GM19395 (cell line): ENCODE measurements at regions not wholly inside any gene's neighbourhood (a gene's known extent, or its start where the extent isn't known, plus 50 kb on each side); places are given as distances from the start of the nearest gene placed in this dataset.

ENCODE experiments used
- ATAC-seq: cut with Tn5 transposase; IDR thresholded peaks from one replicate; pipeline ENCODE4 v1.9.1; 2021; ENCODE audit warnings: mild to moderate bottlenecking, moderate library complexity; ENCODE audit not compliant: unreplicated experiment

- no peak for ATAC-seq
These were observed 236.3 kb downstream of the SEC14L1 start for GRCh38 chr17:77376795-77377709.

DNA sequence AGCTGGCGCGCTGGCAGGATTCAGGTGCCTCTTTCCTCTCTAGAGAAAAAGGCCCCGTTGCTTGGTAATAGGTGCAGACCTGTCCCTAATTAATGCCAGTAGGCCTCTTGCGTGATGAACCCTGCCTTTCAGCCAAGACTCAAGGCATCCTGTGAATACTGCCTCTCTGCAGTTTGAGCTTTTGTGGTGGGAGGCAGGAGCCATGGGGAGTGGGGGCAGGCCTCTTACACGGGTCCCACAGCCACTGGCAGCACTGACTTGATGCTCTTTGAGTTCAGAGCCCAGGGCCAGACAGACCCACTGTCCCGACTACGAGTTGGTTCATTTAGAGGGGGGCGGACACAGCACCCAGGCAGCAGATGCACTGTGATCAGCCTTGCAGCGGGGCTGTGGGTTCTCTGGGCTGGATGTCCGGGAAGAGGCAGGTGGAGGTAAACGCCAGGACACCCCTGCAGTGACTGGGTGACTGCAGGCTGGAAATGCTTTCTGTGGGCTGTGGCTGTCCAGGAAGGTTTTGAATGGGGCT is 237.0 kb downstream of the SEC14L1 start:
- ATAC-seq = no peak

- no peak for ATAC-seq
These were observed 237.7 kb downstream of the SEC14L1 start for GRCh38 chr17:77378318-77379064.

DNA sequence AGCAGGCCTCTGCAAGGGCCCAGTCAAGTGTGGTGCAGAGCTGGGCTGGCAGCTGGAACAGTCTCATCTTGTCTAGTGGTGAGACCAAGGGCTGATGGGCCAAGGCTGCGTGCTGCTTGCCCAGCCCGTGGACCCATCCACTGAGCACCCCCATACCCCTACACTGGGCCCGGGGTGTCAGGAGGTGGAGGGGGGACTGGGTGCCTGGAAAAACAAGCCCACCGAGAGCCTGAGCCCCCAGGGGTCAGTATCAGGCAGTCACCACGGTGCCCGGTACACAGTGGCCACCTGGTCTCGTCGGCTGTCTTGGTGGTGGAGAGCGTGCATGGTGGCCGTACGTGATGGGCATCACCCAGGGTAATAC is 238.3 kb downstream of the SEC14L1 start:
- ATAC-seq = no peak

- no peak for ATAC-seq
These were observed 239.1 kb downstream of the SEC14L1 start for GRCh38 chr17:77379832-77380231.

GRCh38 chr17:77380395-77381184 is 239.8 kb downstream of the SEC14L1 start:
- no peak for ATAC-seq

DNA sequence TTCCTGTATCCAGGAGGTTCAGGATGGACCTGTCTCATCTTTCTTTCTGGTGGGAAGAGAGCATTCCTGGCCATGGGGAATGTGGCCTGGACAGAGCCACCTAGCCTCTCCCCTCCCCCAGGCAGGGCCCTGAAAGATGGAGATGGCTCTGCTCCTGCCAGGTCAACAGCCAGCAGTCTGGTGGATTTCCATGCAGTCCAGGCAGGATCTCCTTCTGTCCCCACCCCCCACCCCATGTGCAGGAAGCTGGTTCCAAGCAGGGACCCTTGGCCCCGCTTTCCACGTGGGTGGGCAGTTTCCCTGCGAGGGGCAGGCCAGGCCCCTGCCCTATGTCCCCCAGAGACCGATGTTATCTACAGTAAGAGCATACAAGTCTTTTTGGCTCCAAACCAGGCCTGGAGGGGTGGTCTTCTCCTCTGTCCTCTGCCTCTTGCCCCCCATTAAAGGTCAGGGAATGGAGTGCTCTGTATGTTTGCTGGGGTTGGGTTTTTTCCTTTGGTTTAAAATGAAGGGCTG is 240.5 kb downstream of the SEC14L1 start:
- no peak for ATAC-seq

DNA sequence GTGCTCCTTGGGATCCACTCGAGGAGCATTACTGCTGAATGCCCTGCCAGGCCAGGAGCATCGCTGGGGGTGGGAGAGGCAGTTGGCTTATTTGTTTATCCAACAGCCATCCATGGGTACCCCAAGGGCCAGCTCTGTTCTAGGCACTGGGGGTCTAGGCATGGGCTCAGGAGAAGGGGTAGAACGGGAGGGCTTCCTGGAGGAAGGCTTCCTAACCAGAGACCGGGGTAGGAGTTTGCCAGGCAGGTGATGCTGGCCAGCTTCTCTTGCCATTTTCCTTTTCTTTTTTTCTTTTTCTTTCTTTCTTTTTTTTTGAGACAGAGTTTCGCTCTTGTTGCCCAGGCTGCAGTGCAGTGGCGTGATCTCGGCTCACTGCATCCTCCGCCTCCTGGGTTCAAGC is 241.0 kb downstream of the SEC14L1 start:
- ATAC-seq = no peak

- ATAC-seq = no peak
These were observed 241.7 kb downstream of the SEC14L1 start for GRCh38 chr17:77382356-77382911.

GRCh38 chr17:77382966-77383612 is 242.3 kb downstream of the SEC14L1 start:
- ATAC-seq = no peak

GRCh38 chr17:77383613-77384608 is 243.1 kb downstream of the SEC14L1 start:
- no peak for ATAC-seq

- ATAC-seq = no peak
These were observed 245.2 kb downstream of the SEC14L1 start for GRCh38 chr17:77385750-77386501.

GRCh38 chr17:77386502-77387192 is 245.9 kb downstream of the SEC14L1 start:
- no peak for ATAC-seq

DNA sequence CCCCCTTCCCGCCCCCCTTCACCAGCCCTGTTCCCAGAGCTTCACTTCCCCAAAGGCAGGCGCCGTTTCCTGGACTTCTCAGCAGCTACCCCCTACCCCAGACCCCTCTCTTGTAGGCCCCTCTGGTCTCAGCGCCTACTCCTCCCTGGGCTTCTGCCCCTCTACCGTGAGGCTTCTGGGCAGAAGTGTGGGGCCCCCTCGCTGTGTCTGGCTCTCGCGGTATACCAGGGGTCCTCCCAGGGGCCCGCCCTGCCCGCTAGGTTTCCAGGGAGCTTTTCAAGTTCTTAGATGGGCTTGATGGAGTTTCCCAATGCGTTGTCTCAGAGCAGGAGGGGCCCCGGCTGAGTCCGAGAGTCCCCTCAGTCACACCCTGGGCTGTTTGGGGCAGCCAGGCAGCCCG is 247.1 kb downstream of the SEC14L1 start:
- ATAC-seq = no peak

DNA sequence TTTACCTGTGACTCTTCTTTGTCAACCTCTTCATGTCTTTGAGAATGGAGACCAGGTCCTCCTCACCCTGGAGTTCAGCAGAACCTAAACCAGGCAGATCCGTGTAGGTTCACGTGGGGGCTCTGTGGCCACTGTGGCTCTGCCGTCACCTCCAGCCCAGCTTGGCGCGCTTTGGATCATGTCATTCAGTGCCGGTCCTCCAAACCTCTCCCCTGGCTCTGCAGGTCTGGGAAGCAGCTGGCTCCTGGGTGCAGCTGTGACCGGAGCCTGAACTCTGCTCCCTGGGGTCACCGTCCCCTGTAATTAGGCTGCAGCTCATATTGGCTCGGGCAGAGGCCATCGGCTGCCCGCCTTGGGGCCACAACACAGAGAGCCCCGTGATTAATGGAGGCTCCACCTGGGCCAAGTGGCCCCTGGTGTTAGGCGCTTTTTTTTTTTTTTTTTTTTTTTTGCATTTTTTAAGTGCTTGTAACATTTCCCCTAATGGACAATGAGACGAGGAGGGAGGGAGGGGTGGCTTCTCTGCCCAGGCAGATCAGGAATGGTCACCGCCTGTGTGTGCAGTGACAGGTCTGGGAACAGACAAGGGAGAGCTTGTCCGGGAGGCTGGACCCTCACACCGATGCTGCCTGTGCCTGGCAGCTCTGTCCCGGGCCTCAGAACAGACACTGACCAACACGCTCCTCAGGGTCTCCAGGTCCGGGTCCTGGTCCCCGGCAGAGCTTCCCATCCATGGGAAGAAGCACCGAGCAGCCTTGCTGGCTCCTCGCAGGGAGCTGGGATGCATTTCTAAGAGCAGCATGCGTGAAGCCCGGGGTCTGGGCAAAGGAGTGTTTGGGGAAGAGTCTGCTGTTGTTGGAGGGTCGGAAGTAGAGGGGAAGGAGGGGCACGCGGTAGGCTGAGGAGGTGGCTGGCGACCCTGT is 247.9 kb downstream of the SEC14L1 start:
- no peak for ATAC-seq

DNA sequence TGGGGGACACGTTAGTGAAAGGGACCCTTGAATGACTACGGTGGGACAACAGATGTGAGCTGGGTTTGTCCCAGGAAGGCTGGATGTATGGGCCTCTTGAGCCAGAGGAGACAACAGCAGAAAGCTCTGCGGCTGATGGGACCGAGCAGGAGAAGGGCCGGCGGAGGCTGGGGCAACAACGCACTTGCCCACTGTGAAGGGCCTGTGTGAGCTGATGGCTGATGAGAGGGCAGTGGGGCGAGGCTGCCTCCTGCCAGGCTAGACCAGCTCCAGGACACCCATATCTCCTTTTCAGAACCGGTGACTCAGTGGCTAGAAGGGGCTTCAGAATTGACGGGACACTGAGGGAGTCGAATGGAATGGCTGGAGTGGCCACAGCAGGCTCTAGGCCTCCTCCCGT is 250.1 kb downstream of the SEC14L1 start:
- ATAC-seq = no peak
